Tibial nerve (tissue), 3 donors: ENCODE measurements at regions not wholly inside any gene's neighbourhood (a gene's known extent, or its start where the extent isn't known, plus 50 kb on each side); places are given as distances from the start of the nearest gene placed in this dataset.

Experiments used
- CTCF ChIP-seq, 5 experiments: fragments of 200-600 bp in 3 of 5; fragments of 450-650 bp in 2 of 5; sonication (generic) in 3 of 5; IDR thresholded peaks; one replicate each; pipeline ENCODE4 v1.5.1; 2016 to 2019; ENCODE audit warnings: antibody characterized with exemption in 5 of 5, mild to moderate bottlenecking in 3 of 5, moderate library complexity in 2 of 5
- POLR2A ChIP-seq, 2 donors: fragments of 450-650 bp; IDR thresholded peaks; one replicate each; pipeline ENCODE4 v1.6.1; 2017; ENCODE audit warnings: antibody characterized with exemption in 2 of 2, mild to moderate bottlenecking in 2 of 2, moderate library complexity in 2 of 2

GRCh38 chr3:29011441-29011840, 269.4 kb upstream of the RBMS3 start:
- TF ChIP-seq CTCF (IDR thresholded peaks at IDR 0.05) (no peak), POLR2A (IDR thresholded peaks at IDR 0.05) (no peak)
